Ishikawa (cell line): ENCODE measurements at regions not wholly inside any gene's neighbourhood (a gene's known extent, or its start where the extent isn't known, plus 50 kb on each side); places are given as distances from the start of the nearest gene placed in this dataset.

Source experiments
- FOXM1 ChIP-seq: IDR thresholded peaks from 2 replicates; pipeline ENCODE4 v1.6.1; 2012; ENCODE audit warnings: low read depth, borderline replicate concordance
- TF ChIP-seq, protein P1 (sequence below): IDR thresholded peaks from 2 replicates; pipeline ENCODE4 v1.6.1; 2012

GRCh38 chr2:239469106-239469960 is 68.5 kb upstream of the HDAC4 start:
- TF ChIP-seq, protein P1, sequence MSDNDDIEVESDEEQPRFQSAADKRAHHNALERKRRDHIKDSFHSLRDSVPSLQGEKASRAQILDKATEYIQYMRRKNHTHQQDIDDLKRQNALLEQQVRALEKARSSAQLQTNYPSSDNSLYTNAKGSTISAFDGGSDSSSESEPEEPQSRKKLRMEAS, result no peak
- no peak for TF ChIP-seq FOXM1
